ENCODE measurements at regions not wholly inside any gene's neighbourhood (a gene's known extent, or its start where the extent isn't known, plus 50 kb on each side); places are given as distances from the start of the nearest gene placed in this dataset.
"Not testable (repeated sequence)": the region's sequence is repeated elsewhere in the genome, so short reads cannot be mapped to it uniquely, and the experiment has no call there.

DNA sequence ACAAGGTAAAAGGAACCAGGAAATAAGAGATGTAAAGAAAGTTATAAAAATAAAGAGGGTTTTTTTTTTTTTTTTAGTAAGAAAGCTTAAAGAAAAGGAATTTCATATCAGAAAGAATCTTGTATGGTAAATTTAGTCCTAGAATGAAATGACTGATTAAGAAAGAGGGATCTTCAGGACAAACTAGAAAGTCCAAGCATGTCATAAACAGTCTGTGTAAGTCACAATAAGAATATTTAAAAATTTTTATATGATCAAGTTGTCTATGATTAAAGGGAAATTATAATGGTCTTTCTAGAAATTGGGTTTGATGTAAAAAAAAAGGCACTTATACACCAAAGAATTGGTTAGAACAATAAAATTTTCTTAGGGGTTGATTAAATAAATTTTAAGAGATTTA lies 289.5 kb downstream of the XPNPEP1 start:
- H3K4me3 ChIP-seq (replicated peaks; ENCODE audit: low read depth, low read length), result no peak overlapping the region
- TF ChIP-seq, protein P1, sequence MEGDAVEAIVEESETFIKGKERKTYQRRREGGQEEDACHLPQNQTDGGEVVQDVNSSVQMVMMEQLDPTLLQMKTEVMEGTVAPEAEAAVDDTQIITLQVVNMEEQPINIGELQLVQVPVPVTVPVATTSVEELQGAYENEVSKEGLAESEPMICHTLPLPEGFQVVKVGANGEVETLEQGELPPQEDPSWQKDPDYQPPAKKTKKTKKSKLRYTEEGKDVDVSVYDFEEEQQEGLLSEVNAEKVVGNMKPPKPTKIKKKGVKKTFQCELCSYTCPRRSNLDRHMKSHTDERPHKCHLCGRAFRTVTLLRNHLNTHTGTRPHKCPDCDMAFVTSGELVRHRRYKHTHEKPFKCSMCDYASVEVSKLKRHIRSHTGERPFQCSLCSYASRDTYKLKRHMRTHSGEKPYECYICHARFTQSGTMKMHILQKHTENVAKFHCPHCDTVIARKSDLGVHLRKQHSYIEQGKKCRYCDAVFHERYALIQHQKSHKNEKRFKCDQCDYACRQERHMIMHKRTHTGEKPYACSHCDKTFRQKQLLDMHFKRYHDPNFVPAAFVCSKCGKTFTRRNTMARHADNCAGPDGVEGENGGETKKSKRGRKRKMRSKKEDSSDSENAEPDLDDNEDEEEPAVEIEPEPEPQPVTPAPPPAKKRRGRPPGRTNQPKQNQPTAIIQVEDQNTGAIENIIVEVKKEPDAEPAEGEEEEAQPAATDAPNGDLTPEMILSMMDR (IDR thresholded peaks at IDR 0.05; ENCODE audit: low read depth, low read length, missing control alignments), result no peak
- no peak for DNase-seq (ENCODE audit: extremely low read depth, low read depth)

DNA sequence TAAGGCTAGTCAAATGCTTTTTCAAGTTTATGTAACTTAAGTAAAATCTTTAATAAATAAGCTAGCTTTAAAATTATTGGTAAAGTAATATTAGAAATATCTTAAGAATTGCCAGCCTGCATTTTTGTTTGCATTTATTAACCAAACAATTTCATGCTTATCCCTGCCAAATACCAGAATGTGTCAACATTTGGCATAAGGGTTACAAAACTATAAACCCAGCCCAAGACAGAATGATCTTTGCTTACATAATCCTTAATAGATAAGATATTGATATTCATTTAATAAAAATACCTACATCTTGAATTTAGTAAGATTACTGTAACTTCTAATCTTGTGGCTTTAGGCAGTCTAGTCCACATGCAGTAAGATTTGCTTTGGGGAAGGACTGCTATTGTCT lies 290.3 kb downstream of the XPNPEP1 start:
- H3K4me3 ChIP-seq (replicated peaks; ENCODE audit: low read depth, low read length), result not testable (repeated sequence)

DNA sequence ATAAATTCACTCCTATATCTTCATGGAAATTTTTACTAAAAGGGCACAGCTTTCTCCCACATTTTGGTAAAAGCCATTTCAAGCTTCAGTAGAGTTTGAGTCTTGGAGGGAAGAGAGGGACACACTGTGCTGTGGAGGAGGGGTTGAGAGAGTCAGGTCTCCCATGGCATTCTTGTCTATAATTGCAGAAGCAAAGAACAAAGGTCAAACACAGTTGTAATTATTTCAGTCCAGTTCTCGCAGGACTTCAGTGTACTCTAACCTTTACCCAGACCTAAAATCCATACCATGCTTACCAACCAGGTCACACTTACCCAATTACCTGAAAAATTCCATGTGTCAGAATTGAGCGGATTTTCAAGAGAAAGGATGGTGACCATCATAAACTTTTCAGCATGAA lies 298.4 kb downstream of the XPNPEP1 start:
- TF ChIP-seq, protein P1 (IDR thresholded peaks at IDR 0.05; ENCODE audit: low read depth, low read length, missing control alignments), result no peak
- no peak for DNase-seq (ENCODE audit: extremely low read depth, low read depth)
- no peak overlapping the region for H3K4me3 ChIP-seq (replicated peaks; ENCODE audit: low read depth, low read length)

More for the DNA sequence above, 290.3 kb downstream of the XPNPEP1 start:
- not testable (repeated sequence) for DNase-seq (ENCODE audit: extremely low read depth, low read depth)

GRCh38 chr10:109622566-109622965 lies 300.7 kb downstream of the XPNPEP1 start:
- TF ChIP-seq, protein P1 (IDR thresholded peaks at IDR 0.05; ENCODE audit: low read depth, low read length, missing control alignments), result no peak
- H3K4me3 ChIP-seq (replicated peaks; ENCODE audit: low read depth, low read length), result no peak overlapping the region
- no peak for DNase-seq (ENCODE audit: extremely low read depth, low read depth)

GRCh38 chr10:109620396-109620795 lies 302.9 kb downstream of the XPNPEP1 start:
- TF ChIP-seq, protein P1 (IDR thresholded peaks at IDR 0.05; ENCODE audit: low read depth, low read length, missing control alignments), result no peak
- no peak for DNase-seq (ENCODE audit: extremely low read depth, low read depth)
- H3K4me3 ChIP-seq (replicated peaks; ENCODE audit: low read depth, low read length), result no peak overlapping the region

GRCh38 chr10:109619914-109620313 lies 303.4 kb downstream of the XPNPEP1 start:
- no peak overlapping the region for H3K4me3 ChIP-seq (replicated peaks; ENCODE audit: low read depth, low read length)
- TF ChIP-seq, protein P1 (IDR thresholded peaks at IDR 0.05; ENCODE audit: low read depth, low read length, missing control alignments), result no peak
- DNase-seq (ENCODE audit: extremely low read depth, low read depth), result no peak

DNA sequence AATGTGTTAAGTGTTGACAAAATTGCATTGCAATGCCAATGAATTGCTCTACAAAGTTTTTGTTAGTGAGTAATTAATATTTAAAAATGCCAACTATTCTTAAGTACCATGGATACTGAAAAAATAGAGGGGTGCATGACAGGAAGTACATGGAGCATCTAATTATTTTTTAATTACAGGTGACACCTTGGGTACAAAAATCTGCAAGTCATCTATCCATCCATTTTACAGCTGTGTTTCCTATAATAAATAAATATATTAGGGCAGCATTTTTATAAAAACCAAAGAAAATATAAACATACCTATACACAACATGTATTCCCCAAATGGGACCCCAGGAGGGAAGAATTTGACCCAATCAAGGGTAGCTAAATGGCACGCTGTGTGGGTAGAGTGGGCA lies 304.6 kb downstream of the XPNPEP1 start:
- TF ChIP-seq, protein P1 (IDR thresholded peaks at IDR 0.05; ENCODE audit: low read depth, low read length, missing control alignments), result no peak
- DNase-seq (ENCODE audit: extremely low read depth, low read depth), result no peak
- H3K4me3 ChIP-seq (replicated peaks; ENCODE audit: low read depth, low read length), result no peak overlapping the region
